Erythroblast (primary cell): ENCODE measurements at regions not wholly inside any gene's neighbourhood (a gene's known extent, or its start where the extent isn't known, plus 50 kb on each side); places are given as distances from the start of the nearest gene placed in this dataset.
"Not testable (repeated sequence)": the region's sequence is repeated elsewhere in the genome, so short reads cannot be mapped to it uniquely, and the experiment has no call there.

Experiments
- GATA1 ChIP-seq: IDR thresholded peaks from 2 replicates; pipeline ENCODE4 v1.6.1; 2011; ENCODE audit warnings: low read depth, mild to moderate bottlenecking, control low read depth, low read length, moderate library complexity
- POLR2A ChIP-seq: IDR thresholded peaks from 2 replicates; pipeline ENCODE4 v1.6.1; 2011; ENCODE audit warnings: mild to moderate bottlenecking, low read length

- not testable (repeated sequence) for TF ChIP-seq POLR2A, GATA1
These were observed 112.3 kb upstream of the PPM1J start for GRCh38 chr1:112827391-112827790.
